HG03442 (cell line): ENCODE measurements at regions not wholly inside any gene's neighbourhood (a gene's known extent, or its start where the extent isn't known, plus 50 kb on each side); places are given as distances from the start of the nearest gene placed in this dataset.

ENCODE experiments used
- ATAC-seq: cut with Tn5 transposase; IDR thresholded peaks from one replicate; pipeline ENCODE4 v1.9.1; 2021; ENCODE audit warnings: mild to moderate bottlenecking, moderate library complexity; ENCODE audit not compliant: unreplicated experiment

DNA sequence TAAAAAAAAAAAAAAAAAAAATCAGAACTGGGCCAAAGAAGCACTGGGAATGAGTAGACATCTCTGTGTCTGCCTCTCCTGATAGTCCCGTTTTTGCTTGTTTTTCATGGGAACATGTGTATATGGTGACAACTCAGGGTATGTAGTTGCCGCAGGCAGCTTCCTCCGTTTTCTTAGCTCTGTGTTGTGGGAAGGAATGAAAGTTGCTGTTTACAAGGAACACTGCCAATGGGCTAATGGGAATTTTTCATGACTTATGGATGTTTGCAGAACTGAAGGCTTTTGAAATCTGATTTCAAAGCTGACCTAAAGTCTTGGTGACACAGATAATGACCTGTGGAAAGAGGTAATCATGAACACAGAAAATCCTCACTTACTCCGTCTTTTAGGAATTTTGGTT is 146.4 kb upstream of the BTG1 start:
- ATAC-seq = no peak

DNA sequence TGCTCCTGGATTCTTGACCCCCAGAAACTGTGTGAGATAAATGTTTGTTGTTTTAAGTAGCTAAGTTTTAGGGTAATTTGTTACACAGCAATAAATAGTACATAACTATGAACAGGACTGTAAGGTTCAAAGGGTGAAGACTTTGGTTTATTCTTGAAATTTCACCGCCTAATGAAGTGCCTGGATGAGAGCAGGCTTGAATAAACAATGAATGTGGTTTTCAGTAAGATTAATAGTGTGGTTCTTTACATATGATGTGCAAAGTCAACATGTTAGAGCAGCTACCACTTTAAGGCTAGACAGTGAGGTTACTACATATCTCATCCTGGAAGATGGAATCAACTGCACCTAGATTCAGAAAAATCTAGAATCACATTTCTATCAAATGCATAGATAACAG is 145.2 kb upstream of the BTG1 start:
- ATAC-seq = no peak

DNA sequence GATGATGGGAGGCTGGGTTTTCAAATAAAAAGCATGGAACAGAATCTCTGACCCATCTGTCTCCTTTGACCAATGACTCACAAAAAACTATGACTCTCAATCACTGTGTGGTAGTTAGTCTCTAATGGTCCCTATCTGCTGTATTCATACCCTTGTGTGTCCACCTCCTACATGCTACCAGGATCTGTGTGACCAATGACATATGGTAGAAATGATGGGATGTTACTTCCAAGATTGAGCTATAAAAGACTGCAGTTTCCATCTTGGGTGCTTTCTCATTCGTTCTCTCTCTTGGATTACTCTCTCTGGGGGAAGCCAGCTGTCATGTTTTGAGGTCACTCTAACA is 144.7 kb upstream of the BTG1 start:
- ATAC-seq = no peak

DNA sequence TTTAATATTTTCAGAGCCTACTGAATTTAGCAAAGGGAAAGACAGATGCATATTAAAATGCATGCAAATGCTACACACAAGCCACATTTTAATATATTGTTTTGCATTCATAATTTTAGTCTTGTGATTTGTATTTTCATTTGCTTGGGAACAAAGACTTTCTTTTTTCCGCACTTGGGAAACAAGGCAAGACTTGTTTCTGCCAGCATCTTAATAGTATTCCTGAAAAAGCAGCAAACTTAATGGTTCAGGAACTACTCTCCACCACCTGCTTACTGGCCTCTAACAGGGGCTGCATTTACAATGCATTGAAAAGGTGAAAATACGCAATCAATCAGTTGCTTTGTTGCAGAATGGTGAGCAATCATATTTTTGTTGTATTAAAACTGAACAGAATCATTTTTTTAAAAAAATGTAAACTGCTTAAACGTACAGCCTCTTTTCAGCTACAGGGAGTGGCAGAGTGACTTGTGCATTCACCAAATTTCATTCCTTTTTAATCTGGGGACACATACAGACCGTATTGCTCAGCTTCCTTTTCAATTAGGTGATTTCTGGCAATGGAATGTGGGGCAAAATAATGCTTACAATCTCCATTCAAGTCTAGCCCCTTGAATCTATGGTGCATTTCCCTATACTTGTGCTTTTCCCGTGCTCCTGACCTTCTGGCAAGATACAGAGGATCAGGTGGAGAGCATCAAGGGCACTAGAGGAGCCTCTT is 144.1 kb upstream of the BTG1 start:
- no peak for ATAC-seq

DNA sequence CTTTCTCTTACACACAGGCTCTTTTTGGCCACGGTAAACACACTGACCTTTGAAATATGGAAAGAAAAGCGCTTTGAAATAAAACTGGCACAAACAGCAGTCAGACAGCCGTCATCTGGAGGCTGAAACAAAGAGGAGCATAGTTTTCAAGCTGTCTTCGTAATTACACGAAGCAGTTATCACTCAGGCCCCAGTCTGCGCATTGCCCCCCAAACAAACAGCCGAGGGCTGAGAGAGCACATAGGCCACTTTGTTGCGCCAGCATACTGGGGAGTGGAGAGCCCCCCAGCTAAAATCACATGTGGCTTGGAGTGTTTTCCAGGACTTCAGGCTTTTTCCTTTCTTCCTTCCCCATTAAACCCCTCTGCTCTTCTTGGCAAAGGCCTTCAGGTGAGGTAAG is 142.9 kb upstream of the BTG1 start:
- no peak for ATAC-seq

DNA sequence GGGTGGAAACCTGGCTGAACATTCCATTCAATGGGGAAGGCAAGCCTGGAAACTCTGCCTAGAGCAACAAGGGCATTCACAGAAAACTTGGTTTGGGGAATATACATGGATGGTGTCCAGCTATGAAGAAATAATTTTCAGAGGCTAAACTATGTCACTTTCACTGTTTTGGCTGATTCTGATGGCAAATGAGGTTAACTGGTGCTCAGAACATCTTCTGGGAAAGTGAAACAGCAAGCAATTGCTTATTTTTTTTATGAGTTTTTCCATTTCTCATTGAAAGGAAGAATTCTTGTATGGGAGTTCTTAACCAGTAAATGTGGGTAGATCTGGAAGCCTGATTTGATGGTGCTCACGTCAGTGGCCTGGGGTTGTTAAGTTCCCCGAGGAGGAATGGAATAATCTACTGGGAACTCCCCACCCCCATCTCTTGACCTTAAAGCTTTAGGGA is 132.8 kb upstream of the BTG1 start:
- ATAC-seq = no peak

DNA sequence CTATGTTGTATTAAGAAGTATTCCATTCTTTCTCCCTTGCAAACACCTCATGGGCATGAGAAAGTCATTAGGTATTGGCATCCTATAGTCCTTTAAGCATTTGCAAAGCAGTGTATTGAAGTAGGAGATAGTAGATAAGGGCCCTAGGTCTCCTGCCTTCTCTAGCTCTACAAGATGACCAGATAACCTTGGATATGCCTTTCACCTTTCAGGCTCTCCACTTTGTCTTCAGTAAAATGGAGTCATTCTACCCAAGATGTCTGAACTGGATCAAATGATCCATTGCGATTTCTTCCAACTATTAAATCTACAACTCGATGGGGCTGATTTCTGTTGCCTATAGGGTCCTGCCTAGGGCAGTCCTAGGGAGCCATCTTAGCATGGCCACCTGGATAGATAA is 132.1 kb upstream of the BTG1 start:
- no peak for ATAC-seq

DNA sequence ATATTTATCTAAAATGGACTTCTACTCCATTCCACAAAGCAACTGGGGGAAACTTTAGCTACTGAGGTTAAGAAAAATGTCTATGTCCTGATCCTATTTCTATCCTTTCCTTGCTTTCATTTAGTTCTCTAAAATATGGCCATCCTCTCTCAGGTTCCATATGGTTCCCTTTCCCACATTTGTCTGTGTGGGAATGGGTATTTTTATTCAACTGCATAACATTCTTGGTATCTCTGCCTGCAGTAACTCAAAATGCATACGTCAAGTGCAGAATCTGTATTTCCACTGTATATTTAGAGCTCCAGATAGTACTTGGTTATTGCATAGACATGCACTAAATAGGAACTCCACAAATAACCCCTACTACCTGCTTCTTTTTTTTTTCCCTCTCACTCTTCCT is 130.6 kb upstream of the BTG1 start:
- ATAC-seq = no peak

DNA sequence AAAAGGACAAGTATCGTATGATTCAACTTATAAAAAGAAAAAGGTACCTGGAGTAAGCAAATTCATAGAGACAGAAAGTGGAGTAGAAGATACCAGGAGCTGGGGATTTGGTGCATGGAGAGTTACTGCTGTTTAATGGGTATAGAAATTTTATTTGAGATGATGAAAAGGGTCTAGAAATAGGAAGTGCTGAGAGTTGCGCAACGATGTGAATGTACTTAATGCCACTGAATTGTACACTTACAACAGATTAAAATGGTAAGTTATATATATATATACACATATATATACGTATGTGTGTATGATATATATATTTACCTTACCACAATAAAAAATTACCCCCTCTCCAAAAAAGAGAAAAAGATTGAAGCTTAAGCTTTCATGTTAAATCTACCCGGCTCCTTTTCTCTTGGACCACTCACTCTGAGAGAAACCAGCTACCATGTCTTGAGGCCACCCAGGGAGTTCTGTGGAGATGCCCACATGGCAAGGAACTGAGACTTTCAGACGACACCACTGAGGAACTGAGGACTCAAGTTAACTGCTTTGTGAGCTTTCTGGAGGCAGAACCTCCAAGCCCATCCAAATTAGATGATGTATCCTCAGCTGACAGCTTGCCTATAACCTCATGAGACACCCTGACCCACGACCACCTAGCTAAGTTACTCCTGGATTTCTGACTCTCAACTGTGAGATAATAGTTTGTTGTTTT is 130.0 kb upstream of the BTG1 start:
- ATAC-seq = no peak

DNA sequence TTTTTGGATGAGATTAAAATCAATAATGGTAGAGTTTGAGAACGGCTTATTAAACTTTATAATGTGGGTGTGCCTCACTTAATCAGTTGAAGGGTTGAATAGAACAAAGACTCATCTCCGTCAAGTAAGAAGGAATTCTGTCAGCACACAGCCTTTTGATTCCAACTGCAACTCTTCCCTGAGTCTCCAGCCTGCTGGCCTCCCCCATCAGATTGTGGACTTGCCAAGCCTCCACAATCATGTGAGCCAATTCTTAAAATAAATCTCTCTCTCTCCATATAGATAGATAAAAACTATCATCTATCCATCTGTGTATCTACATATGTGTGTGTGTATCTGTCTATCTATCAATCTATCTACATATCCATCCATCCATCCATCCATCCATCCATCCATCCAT is 127.4 kb upstream of the BTG1 start:
- ATAC-seq = no peak

DNA sequence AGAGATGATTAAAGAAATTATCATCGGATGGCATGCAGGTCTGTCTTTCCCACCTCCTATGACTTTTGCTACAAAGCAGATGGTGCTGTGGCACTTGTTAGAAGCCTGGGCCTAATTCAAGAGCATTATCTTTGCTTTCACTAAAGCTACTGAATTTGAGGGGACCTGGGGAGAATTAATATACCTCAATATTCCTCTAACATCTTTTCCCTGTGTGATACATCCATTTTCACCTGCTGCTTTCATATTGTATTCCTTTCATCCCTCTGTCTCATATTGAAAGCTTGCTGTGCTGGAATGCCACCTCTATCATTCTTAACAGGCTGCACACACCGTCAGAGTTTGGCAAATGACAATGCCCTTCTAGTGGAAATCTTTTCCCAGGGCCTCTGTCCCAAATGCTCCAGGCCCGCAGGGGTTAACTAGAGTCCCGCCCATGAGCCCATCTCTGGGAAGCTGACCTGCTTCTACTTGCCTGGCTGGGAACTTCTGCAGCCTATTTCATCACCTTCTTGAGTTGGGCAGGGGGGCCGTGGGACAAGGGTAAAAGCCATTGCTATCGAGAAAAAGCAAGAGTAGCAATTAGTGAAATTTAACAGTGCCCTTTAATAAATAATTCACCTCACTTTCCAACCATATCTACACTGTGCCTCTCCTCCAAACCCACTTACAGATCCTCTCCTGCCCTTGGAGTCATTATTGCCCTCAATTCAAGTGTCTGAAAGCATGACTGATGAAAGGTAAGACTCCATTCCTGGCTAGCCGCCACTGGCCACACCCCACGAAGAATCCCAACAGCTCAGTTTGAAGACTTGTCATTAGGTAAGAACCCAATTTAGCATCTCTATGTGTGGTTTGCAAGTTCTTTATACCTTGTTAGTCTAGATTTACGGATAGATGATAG is 126.7 kb upstream of the BTG1 start:
- no peak for ATAC-seq

DNA sequence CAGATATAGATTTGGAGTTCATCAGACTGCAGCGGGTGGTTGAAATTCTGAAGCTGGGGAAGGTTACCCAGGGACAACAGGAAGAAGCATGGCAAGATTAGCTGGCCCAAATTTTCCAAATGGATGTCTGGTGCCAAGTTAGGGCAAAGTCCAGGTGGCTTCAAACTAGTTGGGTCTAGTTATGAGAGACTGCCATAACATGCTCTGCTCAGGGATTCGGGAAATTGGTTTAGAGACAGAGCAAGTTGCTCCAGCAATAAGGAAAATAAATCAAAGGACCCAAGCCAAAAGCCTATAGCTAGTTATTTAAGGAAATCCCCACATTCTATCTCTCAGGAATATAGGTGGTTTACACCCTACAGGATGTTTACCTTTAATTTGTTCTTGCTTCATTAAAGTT is 125.7 kb upstream of the BTG1 start:
- no peak for ATAC-seq

DNA sequence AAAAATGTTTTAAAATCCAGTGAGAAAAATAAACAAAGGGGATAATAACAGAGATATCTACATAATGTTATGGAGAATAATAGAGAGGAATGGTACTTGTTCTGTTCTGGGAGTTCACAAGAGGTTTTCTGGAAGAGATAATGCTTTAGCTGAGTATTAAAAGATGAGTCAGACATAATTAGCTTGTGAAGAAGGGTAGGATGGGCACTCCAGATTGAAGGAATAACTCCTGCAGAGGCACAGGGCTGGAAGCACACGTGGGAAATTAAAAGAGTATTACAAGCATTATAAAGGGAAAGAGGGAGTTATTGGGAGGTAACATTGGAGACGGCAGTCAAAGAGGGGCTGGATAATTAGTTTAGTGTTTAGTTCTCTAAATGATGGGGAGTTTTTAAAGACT is 124.9 kb upstream of the BTG1 start:
- no peak for ATAC-seq

DNA sequence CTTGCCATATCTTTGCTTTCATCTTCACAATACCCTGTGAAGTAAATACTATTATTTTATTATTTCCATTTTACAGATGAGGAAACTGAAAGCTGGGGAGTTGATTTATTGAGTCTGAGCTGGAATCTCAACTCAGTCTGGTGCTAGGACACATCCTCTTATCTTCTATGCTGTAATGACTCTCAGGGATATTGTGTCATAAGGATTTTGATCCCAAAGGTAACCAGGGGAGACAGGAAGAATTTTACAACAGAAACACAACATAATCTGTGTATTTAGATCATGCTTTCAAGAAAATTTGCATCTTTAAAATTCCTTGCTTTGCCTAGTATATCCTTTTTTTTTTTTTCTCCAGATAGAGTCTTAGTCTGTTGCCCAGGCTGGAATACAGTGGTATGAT is 123.3 kb upstream of the BTG1 start:
- no peak for ATAC-seq

DNA sequence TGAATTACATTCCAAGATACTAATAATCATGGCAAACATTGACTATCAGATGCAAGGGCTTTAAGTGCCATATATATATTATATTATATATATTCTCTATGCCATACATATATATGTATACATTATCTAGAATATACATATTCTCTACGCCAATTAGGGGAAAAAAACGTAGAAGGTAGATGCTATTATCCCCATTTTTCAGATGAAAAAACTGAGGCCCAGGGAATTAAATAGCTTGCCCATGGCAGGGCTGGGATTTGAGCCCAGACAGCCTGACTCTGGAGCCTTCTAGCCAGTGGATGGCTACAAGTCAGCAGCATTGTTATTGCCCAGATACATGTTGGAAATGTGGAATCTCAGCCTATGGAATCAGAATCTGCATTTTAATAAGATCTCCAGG is 116.0 kb upstream of the BTG1 start:
- ATAC-seq = no peak

DNA sequence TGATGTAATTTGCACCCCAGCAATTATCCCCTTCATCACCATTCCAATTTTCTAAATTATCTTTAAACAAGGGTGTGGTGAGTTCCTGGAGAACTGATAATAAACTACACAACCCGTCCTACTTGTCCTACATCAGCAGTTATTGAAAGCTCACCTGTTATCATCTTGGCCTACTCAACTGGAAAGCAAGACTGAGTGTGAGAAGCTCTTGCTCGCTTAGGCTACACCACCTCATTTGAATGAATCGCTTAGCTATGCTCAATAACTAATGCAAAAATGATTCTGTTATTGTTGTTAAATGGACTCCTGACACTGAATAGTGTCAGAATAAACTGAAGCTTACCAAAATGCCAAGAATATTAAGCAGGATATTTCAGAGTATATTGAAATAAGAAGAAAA is 115.4 kb upstream of the BTG1 start:
- ATAC-seq = no peak

DNA sequence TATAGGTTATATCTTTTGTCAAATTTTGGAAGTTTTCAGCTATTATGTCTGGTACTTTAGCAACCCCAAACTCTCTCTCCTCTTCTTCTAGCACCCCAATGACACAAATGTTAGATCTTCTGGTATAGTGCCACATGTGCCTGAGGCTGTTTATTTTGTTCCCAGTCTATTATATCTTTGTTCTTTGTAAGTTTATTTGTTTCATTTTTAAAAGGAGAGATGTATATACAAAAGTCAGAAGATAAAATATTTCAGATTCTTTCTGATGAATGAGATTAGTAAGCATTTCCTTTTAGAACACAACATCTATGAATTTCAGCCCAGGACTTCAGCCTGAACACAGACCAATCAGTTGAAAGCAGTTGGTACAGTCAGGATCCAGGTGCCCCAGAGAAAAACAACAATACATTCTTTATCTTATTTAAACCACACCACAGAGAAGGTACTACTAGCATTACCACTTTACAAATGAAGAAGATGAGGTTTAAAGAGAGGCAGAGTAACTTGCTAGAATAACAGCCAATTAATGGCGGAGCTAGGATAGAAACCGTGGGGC is 114.1 kb upstream of the BTG1 start:
- ATAC-seq = no peak

DNA sequence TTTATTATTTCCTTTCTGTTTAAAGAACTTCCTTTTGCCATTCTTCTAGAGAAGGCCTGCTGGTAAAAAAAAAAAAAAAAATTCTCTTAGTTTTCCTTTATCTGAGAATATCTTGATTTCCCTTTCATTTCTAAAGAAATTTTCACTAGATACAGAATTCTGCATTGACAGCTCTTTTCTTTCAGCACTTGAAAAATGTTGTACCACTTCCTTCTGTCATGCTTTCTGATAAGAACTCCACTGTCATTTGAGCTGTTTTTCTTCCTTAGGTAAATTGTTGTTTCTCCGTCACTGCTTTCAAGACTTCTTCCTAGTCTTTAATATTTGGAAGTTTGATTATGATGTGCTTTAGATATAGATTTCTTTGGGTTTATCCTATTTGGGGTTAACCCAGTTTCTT is 113.6 kb upstream of the BTG1 start:
- no peak for ATAC-seq

DNA sequence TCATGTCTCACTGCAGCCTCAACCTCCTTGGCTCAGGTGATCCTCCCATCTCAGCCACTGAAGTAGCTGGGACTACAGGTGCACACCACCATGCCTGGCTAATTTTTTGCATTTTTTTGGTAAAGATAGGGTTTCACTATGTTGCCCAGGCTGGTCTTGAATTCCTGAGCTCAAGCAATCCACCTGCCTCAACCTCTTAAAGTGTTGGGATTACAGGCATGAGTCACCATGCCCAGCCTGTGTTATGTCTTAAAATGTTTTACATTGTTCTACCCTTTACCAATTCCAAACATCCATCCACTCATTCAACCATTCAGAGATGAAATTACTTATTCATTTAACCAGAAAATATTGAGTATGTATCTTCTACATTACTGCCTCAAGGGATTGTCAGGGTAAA is 111.6 kb upstream of the BTG1 start:
- no peak for ATAC-seq

DNA sequence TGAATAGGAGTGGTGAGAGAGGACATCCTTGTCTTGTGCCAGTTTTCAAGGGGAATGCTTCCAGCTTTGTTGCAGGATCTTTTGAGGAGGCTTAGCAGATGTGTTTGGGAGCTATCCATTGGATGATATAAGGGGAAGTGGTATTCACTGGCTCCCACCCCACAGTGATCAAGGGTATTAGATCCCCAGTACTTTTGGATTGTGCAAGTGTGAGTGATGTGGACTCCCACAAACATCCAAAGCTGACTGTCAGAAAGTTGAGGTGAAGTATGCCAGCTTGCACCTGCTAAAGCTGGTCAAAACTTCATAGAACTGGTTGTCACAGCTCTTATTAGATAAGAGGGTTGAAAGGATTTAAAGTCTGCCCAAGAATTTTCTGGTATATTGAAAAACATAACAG is 110.1 kb upstream of the BTG1 start:
- ATAC-seq = no peak

DNA sequence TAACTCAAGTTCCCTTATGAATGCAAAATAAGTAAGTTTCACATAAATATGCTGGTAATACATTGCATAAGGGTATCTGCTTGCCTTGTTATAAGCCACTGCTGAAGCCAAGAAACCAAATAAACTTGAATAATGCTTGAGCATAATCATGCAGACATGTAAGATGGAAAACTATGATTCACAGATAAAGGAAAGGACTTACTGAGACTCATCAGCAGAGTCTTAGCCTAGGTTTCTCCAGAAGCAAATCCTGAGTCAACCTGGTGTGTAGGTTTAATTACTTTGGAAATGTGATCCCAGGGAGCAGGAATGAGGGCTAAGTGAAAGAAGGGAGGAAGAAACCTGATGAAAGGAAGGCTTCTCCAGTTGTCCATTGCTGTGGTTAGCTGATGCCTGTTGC is 107.7 kb upstream of the BTG1 start:
- ATAC-seq = no peak

DNA sequence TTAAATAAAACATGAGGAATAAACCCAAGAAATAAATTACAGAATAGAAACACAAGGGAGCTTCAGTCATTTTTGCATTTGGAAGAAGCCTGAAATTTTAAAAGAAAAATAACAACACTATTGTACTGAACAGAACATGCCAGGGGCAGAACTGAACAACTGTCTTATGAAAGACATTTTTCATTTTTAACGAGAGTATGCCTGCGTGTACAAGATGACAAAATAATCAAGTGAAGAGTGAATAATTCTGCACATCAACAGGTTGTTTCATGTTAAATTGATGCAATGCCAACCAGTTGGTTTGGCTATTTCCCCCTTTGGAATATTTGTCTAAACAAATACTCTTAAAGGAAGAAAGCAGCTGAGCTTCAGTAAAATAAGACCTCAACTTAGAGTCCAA is 103.3 kb upstream of the BTG1 start:
- no peak for ATAC-seq
